ENCODE measurements at regions not wholly inside any gene's neighbourhood (a gene's known extent, or its start where the extent isn't known, plus 50 kb on each side); places are given as distances from the start of the nearest gene placed in this dataset.
"Not testable (repeated sequence)": the region's sequence is repeated elsewhere in the genome, so short reads cannot be mapped to it uniquely, and the experiment has no call there.

DNA sequence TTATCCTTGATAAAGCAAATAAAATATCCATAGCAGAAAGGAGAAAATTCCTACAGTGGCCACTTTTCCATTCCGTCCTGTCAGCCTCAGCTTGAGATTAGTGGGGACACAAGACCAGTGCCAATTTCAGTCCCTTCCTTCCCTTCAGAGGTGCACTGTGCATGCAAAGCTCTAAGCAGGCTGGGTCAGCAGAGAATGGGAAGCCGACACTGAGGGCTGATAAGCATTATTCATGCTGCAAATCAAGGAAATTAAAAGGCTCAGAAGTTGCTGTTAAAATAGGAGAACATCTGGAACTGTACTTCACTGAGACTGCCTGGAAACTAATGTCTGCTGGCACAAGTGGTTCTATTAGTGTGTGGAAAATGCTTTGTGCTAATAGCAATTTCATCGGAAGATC lies 534.3 kb downstream of the ADCYAP1 start:
- intact Hi-C loops (cut with DNase I): no loop called here
- TF ChIP-seq, protein P1, sequence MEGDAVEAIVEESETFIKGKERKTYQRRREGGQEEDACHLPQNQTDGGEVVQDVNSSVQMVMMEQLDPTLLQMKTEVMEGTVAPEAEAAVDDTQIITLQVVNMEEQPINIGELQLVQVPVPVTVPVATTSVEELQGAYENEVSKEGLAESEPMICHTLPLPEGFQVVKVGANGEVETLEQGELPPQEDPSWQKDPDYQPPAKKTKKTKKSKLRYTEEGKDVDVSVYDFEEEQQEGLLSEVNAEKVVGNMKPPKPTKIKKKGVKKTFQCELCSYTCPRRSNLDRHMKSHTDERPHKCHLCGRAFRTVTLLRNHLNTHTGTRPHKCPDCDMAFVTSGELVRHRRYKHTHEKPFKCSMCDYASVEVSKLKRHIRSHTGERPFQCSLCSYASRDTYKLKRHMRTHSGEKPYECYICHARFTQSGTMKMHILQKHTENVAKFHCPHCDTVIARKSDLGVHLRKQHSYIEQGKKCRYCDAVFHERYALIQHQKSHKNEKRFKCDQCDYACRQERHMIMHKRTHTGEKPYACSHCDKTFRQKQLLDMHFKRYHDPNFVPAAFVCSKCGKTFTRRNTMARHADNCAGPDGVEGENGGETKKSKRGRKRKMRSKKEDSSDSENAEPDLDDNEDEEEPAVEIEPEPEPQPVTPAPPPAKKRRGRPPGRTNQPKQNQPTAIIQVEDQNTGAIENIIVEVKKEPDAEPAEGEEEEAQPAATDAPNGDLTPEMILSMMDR (IDR thresholded peaks at IDR 0.05): no peak
- no peak for TF ChIP-seq POLR2A (IDR thresholded peaks at IDR 0.05)
- Histone ChIP-seq H3K36me3 (no peaks in the 10 kb centered on the region), H3K4me3 (no peak overlapping the region), H3K27ac (no peak overlapping the region), H3K9me3 (no peaks in the 10 kb centered on the region), H3K27me3 (no peaks in the 10 kb centered on the region), H3K4me1 (no peaks in the 10 kb centered on the region)
- WGBS, 2 donors: 51 to 56% methylated on average over 3 of the region's 3 CpGs
- DNase-seq: no peak

DNA sequence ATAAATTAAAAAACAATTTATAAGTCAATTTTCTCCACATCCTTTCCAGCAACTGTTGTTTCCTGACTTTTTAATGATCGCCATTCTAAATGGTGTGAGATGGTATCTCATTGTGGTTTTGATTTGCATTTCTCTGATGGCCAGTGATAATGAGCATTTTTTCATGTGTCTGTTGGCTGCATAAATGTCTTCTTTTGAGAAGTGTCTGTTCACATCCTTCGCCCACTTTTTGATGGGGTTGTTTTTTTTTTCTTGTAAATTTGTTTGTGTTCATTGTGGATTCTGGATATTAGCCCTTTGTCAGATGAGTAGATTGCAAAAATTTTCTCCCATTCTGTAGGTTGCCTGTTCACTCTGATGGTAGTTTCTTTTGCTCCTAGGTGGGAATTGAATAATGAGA lies 539.4 kb downstream of the ADCYAP1 start:
- intact Hi-C loops (cut with DNase I): not testable (repeated sequence)

DNA sequence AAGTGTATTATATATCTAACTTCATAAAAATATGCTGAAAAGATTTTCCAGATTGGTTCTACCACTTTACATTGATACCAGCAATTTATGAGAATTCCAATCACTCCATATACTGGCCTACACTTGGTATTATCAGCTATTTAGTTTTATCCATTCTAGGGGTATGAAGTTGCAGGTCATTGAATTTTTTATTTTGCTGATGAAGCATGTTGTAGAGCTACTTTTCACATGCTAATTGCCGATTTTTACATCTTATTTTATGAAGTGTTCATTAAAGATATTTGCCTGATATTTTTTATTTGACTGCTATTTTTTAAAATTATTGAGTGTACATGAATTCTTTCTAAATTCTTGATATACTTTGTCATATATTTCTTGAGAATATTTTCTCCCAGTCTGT lies 542.1 kb downstream of the ADCYAP1 start:
- H3K4me1 ChIP-seq: no peaks in the 10 kb centered on the region
- TF ChIP-seq, protein P1 (IDR thresholded peaks at IDR 0.05): no peak
- no peak for TF ChIP-seq POLR2A (IDR thresholded peaks at IDR 0.05)
- H3K27ac ChIP-seq: no peak overlapping the region
- H3K9me3 ChIP-seq: no peaks in the 10 kb centered on the region
- WGBS, 2 donors: 44 to 63% methylated on average over 1 of the region's 1 CpG
- no peak overlapping the region for H3K4me3 ChIP-seq
- DNase-seq: no peak
- H3K36me3 ChIP-seq: no peaks in the 10 kb centered on the region
- H3K27me3 ChIP-seq: no peaks in the 10 kb centered on the region
- intact Hi-C loops (cut with DNase I): no loop called here

More for the DNA sequence above, 539.4 kb downstream of the ADCYAP1 start:
- H3K4me1 ChIP-seq, DNase-seq, H3K9me3 ChIP-seq, H3K27ac ChIP-seq, H3K36me3 ChIP-seq, H3K27me3 ChIP-seq, H3K4me3 ChIP-seq: not testable (repeated sequence)
- WGBS, 2 donors: 54 to 90% methylated on average over 2 of the region's 2 CpGs

DNA sequence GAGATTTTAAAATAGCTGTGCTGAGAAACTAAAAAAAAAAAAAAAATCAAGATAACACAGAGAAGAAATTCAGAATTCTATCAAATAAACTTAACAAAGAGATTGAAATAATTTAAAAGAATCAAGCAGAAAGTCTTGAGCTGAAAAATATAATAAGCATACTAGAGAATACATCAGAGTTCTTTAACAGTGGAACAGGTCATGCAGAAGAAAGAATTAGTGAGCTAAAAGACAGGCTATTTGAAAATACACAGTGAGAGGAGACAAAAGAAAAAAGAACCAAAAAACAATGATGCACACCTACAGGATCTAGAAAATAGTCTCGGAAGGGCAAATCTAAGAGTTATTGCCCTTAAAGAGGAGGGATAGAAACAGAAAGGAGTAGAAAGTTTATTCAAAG lies 548.1 kb downstream of the ADCYAP1 start:
- intact Hi-C loops (cut with DNase I): no loop called here
- 40 to 95% methylated on average over 1 of the region's 1 CpG for WGBS, 2 donors
- TF ChIP-seq, protein P1 (IDR thresholded peaks at IDR 0.05): no peak
- TF ChIP-seq POLR2A (IDR thresholded peaks at IDR 0.05): no peak
- H3K4me3 ChIP-seq: no peak overlapping the region
- no peaks in the 10 kb centered on the region for H3K27me3 ChIP-seq
- DNase-seq: no peak
- H3K27ac ChIP-seq: no peak overlapping the region
- no peaks in the 10 kb centered on the region for H3K36me3 ChIP-seq
- no peaks in the 10 kb centered on the region for H3K4me1 ChIP-seq
- H3K9me3 ChIP-seq: peaks cover 0 to 5% (median 0%) of the 10 kb centered on the region in 3 donors

DNA sequence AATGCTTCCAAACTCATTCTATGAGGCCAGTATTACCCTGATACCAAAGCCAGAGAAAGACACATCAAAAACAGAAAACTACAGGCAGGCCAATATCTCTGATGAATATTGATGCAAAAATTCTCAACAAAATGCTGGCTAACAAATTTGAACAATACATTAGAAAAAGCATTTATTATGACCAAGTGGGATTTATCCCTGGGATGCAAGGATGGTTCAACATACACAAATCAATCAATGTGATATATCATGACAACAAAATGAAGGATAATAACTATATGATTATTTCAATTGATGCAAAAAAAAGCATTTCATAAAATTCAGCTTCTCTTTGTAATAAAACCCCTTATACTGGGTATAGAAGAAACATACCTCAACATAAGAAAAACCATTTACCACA lies 550.9 kb downstream of the ADCYAP1 start:
- Histone ChIP-seq H3K4me3 (no peak overlapping the region), H3K4me1 (no peaks in the 10 kb centered on the region), H3K9me3 (peaks cover 0 to 5% (median 0%) of the 10 kb centered on the region in 3 donors), H3K36me3 (no peaks in the 10 kb centered on the region), H3K27ac (no peak overlapping the region), H3K27me3 (no peaks in the 10 kb centered on the region)
- TF ChIP-seq, protein P1 (IDR thresholded peaks at IDR 0.05): no peak
- TF ChIP-seq POLR2A (IDR thresholded peaks at IDR 0.05): no peak
- intact Hi-C loops (cut with DNase I): no loop called here
- no peak for DNase-seq

DNA sequence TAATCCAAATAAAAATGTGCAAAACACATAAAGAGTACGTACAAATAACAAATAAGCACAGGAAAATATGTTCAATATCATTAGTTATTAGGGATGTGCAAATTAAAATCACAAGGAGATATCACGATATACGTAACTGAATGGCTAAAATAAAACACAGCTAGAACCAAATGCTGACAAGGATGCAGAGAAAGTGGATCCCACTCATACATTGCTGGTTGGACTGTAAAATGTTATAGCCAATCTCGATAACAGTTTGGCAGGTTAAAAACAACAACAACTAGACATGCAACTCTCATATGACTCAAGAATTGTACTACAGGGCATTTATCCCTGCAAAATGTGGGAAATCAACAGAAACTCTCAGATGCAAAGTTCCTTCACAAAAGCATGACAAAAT lies 553.9 kb downstream of the ADCYAP1 start:
- DNase-seq: no peak
- Histone ChIP-seq H3K4me3 (no peak overlapping the region), H3K4me1 (no peaks in the 10 kb centered on the region), H3K27ac (no peak overlapping the region), H3K36me3 (no peaks in the 10 kb centered on the region), H3K27me3 (no peaks in the 10 kb centered on the region), H3K9me3 (no peaks in the 10 kb centered on the region)
- TF ChIP-seq POLR2A (IDR thresholded peaks at IDR 0.05): no peak
- intact Hi-C loops (cut with DNase I): no loop called here
- 67 to 68% methylated on average over 4 of the region's 4 CpGs for WGBS, 2 donors

All from esophagus squamous epithelium (tissue), 5 donors.